ENCODE measurements at regions not wholly inside any gene's neighbourhood (a gene's known extent, or its start where the extent isn't known, plus 50 kb on each side); places are given as distances from the start of the nearest gene placed in this dataset.
"Not testable (repeated sequence)": the region's sequence is repeated elsewhere in the genome, so short reads cannot be mapped to it uniquely, and the experiment has no call there.

- not testable (repeated sequence) for TF ChIP-seq ZNF324, REST (tag by site-specific recombination; IDR thresholded peaks at IDR 0.05)
These were observed 145.2 kb downstream of the CCT8L2 start for GRCh38 chr22:16447451-16447850.

All from HEK293 (cell line).